Thyroid gland (tissue), 4 donors: ENCODE measurements at regions not wholly inside any gene's neighbourhood (a gene's known extent, or its start where the extent isn't known, plus 50 kb on each side); places are given as distances from the start of the nearest gene placed in this dataset.

ENCODE experiments used
- POLR2A ChIP-seq, 2 donors: fragments of 450-650 bp; IDR thresholded peaks; one replicate each; pipeline ENCODE4 v1.6.1; 2017; ENCODE audit warnings: antibody characterized with exemption in 2 of 2, mild to moderate bottlenecking in 2 of 2, moderate library complexity in 1 of 2
- TF ChIP-seq, protein P1 (sequence below), 6 experiments: fragments of 200-600 bp in 3 of 6; fragments of 450-650 bp in 3 of 6; sonication (generic) in 3 of 6; IDR thresholded peaks; one replicate each; pipeline ENCODE4 v1.5.1; 2016 to 2019; ENCODE audit warnings: antibody characterized with exemption in 6 of 6, mild to moderate bottlenecking in 2 of 6, inconsistent platforms in 1 of 6, moderate library complexity in 1 of 6

DNA sequence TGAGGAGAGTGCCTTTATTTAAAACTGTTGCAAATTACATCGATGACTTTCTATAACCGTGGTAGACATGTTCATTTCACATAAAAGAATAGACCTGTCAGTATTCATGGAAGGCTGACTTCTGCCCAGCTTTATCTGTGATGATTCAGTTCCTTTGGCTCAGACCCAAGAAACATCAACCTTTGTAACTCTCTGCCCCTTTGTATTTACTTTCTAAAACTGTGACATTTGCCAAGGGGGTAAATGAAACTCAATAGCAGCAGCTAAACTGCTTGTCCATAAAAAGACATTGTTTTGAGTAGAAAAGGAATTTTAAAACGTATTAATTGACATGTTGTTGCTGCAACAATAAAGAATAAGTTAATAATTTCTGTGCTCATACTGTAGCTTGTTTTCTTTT, 137.8 kb upstream of the ANKH start:
- TF ChIP-seq, protein P1, sequence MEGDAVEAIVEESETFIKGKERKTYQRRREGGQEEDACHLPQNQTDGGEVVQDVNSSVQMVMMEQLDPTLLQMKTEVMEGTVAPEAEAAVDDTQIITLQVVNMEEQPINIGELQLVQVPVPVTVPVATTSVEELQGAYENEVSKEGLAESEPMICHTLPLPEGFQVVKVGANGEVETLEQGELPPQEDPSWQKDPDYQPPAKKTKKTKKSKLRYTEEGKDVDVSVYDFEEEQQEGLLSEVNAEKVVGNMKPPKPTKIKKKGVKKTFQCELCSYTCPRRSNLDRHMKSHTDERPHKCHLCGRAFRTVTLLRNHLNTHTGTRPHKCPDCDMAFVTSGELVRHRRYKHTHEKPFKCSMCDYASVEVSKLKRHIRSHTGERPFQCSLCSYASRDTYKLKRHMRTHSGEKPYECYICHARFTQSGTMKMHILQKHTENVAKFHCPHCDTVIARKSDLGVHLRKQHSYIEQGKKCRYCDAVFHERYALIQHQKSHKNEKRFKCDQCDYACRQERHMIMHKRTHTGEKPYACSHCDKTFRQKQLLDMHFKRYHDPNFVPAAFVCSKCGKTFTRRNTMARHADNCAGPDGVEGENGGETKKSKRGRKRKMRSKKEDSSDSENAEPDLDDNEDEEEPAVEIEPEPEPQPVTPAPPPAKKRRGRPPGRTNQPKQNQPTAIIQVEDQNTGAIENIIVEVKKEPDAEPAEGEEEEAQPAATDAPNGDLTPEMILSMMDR (IDR thresholded peaks at IDR 0.05): no peak
- TF ChIP-seq POLR2A (IDR thresholded peaks at IDR 0.05): no peak
